HG03521 (cell line): ENCODE measurements at regions not wholly inside any gene's neighbourhood (a gene's known extent, or its start where the extent isn't known, plus 50 kb on each side); places are given as distances from the start of the nearest gene placed in this dataset.

Experiments
- ATAC-seq: cut with Tn5 transposase; IDR thresholded peaks from one replicate; pipeline ENCODE4 v1.9.1; 2021; ENCODE audit warnings: mild to moderate bottlenecking, moderate library complexity; ENCODE audit not compliant: unreplicated experiment

- ATAC-seq, result no peak
These were observed 161.6 kb downstream of the TMEM18 start for GRCh38 chr2:515441-516127.

GRCh38 chr2:513981-514706 lies 163.1 kb downstream of the TMEM18 start:
- no peak for ATAC-seq

- ATAC-seq, result no peak
These were observed 166.4 kb downstream of the TMEM18 start for GRCh38 chr2:510839-511238.

GRCh38 chr2:509888-510287 lies 167.3 kb downstream of the TMEM18 start:
- no peak for ATAC-seq

- ATAC-seq, result no peak
These were observed 169.1 kb downstream of the TMEM18 start for GRCh38 chr2:508121-508520.

GRCh38 chr2:506866-507265 lies 170.3 kb downstream of the TMEM18 start:
- ATAC-seq, result no peak

- no peak for ATAC-seq
These were observed 170.8 kb downstream of the TMEM18 start for GRCh38 chr2:506451-506850.

- no peak for ATAC-seq
These were observed 171.3 kb downstream of the TMEM18 start for GRCh38 chr2:505941-506340.

GRCh38 chr2:503288-503999 lies 173.8 kb downstream of the TMEM18 start:
- no peak for ATAC-seq

GRCh38 chr2:502831-503230 lies 174.4 kb downstream of the TMEM18 start:
- ATAC-seq, result no peak

- ATAC-seq, result no peak
These were observed 175.5 kb downstream of the TMEM18 start for GRCh38 chr2:501667-502066.

GRCh38 chr2:501130-501529 lies 176.1 kb downstream of the TMEM18 start:
- no peak for ATAC-seq

GRCh38 chr2:499726-500125 lies 177.5 kb downstream of the TMEM18 start:
- ATAC-seq, result no peak

GRCh38 chr2:498493-499178 lies 178.6 kb downstream of the TMEM18 start:
- no peak for ATAC-seq

- no peak for ATAC-seq
These were observed 179.3 kb downstream of the TMEM18 start for GRCh38 chr2:497770-498492.

GRCh38 chr2:496729-497128 lies 180.5 kb downstream of the TMEM18 start:
- ATAC-seq, result no peak

- ATAC-seq, result no peak
These were observed 181.4 kb downstream of the TMEM18 start for GRCh38 chr2:495745-496275.

GRCh38 chr2:494853-495252 lies 182.4 kb downstream of the TMEM18 start:
- no peak for ATAC-seq

GRCh38 chr2:493228-493627 lies 184.0 kb downstream of the TMEM18 start:
- no peak for ATAC-seq

GRCh38 chr2:492178-492577 lies 185.0 kb downstream of the TMEM18 start:
- no peak for ATAC-seq
